ENCODE measurements at regions not wholly inside any gene's neighbourhood (a gene's known extent, or its start where the extent isn't known, plus 50 kb on each side); places are given as distances from the start of the nearest gene placed in this dataset.

DNA sequence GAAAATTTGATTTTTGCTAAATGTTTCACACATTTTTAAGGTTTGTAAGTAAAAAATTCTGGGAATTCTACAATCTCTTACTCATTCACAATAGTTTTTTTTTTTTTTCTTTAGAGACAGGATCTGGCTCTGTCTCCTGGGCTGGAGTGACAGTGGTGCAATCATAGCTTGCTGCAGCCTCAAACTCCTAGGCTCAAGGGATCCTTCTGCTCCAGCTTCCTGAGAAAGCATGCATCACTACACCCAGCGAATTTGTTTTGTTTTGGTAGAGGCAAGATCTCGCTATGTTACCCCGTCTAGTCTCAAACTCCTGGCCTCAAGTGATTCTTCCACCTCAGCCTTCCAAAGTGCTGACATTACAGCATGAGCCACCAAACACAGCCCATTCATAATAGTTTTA is 232.8 kb downstream of the GJA1 start:
- Histone ChIP-seq H3K9me3 (ENCODE audit: control insufficient read depth, insufficient read depth, low read length) (no peaks in the 10 kb centered on the region), H3K36me3 (ENCODE audit: control insufficient read depth, insufficient read depth, low read length) (no peaks in the 10 kb centered on the region), H3K27ac (ENCODE audit: low read length) (no peak overlapping the region), H3K4me1 (ENCODE audit: control insufficient read depth, insufficient read depth, low read length) (no peaks in the 10 kb centered on the region), H3K4me3 (ENCODE audit: low read length) (no peak overlapping the region), H3K27me3 (ENCODE audit: control insufficient read depth, insufficient read depth, low read length) (no peaks in the 10 kb centered on the region)
- intact Hi-C loops (cut with micrococcal nuclease), result no loop called here
- WGBS (ENCODE audit: insufficient coverage), result 89% methylated on average over 3 of the region's 3 CpGs
- Mint-ChIP-seq H3K9me3 (peaks cover 14 to 25% of the 10 kb centered on the region in 2 donors), H3K36me3 (no peaks in the 10 kb centered on the region), H3K27me3 (ENCODE audit: low read depth in 2 of 2) (no peaks in the 10 kb centered on the region), H3K27ac (no peak overlapping the region), H3K4me1 (no peaks in the 10 kb centered on the region), H3K4me3 (no peak overlapping the region)
- ATAC-seq, result no peak
- DNase-seq, result no peak
- TF ChIP-seq, protein P1, sequence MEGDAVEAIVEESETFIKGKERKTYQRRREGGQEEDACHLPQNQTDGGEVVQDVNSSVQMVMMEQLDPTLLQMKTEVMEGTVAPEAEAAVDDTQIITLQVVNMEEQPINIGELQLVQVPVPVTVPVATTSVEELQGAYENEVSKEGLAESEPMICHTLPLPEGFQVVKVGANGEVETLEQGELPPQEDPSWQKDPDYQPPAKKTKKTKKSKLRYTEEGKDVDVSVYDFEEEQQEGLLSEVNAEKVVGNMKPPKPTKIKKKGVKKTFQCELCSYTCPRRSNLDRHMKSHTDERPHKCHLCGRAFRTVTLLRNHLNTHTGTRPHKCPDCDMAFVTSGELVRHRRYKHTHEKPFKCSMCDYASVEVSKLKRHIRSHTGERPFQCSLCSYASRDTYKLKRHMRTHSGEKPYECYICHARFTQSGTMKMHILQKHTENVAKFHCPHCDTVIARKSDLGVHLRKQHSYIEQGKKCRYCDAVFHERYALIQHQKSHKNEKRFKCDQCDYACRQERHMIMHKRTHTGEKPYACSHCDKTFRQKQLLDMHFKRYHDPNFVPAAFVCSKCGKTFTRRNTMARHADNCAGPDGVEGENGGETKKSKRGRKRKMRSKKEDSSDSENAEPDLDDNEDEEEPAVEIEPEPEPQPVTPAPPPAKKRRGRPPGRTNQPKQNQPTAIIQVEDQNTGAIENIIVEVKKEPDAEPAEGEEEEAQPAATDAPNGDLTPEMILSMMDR (IDR thresholded peaks at IDR 0.05), result no peak

DNA sequence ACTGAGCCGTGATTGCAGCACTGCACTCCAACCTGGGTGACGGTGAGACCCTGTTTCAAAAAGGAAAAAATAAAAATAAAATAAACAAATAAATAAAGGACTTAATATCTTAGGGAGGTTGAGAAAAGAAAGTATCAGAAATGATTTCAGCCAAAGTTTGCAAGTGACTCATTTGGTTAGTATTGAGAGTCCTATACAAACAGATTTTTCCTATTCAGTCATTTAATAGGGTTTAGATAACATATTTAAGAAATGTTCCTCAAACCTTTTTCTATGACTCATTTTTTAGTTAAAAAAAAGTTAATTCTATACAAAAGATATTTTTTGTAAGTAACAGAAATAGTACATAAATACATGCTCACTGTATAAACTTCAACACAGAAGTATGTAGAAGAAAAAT is 235.1 kb downstream of the GJA1 start:
- intact Hi-C loops (cut with micrococcal nuclease), result no loop called here
- H3K36me3 Mint-ChIP-seq, result no peaks in the 10 kb centered on the region
- Histone ChIP-seq H3K9me3 (ENCODE audit: control insufficient read depth, insufficient read depth, low read length) (no peaks in the 10 kb centered on the region), H3K36me3 (ENCODE audit: control insufficient read depth, insufficient read depth, low read length) (no peaks in the 10 kb centered on the region), H3K4me1 (ENCODE audit: control insufficient read depth, insufficient read depth, low read length) (no peaks in the 10 kb centered on the region), H3K4me3 (ENCODE audit: low read length) (no peak overlapping the region), H3K27ac (ENCODE audit: low read length) (no peak overlapping the region), H3K27me3 (ENCODE audit: control insufficient read depth, insufficient read depth, low read length) (no peaks in the 10 kb centered on the region)
- no peak overlapping the region for H3K4me3 Mint-ChIP-seq
- 71% methylated on average over 1 of the region's 2 CpGs for WGBS (ENCODE audit: insufficient coverage)
- no peak overlapping the region for H3K27ac Mint-ChIP-seq
- DNase-seq (no peak), ATAC-seq (no peak)
- peaks cover 5 to 13% of the 10 kb centered on the region in 2 donors for H3K9me3 Mint-ChIP-seq
- H3K27me3 Mint-ChIP-seq (ENCODE audit: low read depth in 2 of 2), result no peaks in the 10 kb centered on the region
- TF ChIP-seq, protein P1 (IDR thresholded peaks at IDR 0.05), result no peak
- H3K4me1 Mint-ChIP-seq, result no peaks in the 10 kb centered on the region

DNA sequence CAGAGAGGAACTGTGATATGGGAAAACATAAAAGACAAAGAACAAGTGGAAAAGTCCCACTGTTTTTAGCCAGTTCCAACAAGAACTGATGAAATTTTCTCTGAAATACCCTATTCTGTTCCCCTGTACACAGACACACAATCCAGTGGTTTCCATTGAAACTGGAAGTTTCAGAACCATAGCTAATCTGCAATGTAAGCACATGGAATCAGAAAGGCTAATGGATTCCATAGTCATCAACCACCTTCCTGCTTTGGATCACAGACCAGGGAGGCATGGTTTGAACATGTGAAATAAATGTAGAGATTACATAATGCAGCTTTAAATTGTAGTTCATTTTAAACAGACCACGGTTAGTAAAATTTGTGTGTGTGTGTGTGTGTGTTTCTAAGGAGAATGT is 242.1 kb downstream of the GJA1 start:
- Mint-ChIP-seq H3K4me1 (no peaks in the 10 kb centered on the region), H3K9me3 (peaks cover 9 to 13% of the 10 kb centered on the region in 2 donors), H3K27ac (no peak overlapping the region), H3K27me3 (ENCODE audit: low read depth in 2 of 2) (no peaks in the 10 kb centered on the region), H3K4me3 (no peak overlapping the region), H3K36me3 (no peaks in the 10 kb centered on the region)
- H3K4me3 ChIP-seq (ENCODE audit: low read length), result no peak overlapping the region
- no peaks in the 10 kb centered on the region for H3K36me3 ChIP-seq (ENCODE audit: control insufficient read depth, insufficient read depth, low read length)
- no peak for ATAC-seq
- H3K9me3 ChIP-seq (ENCODE audit: control insufficient read depth, insufficient read depth, low read length), result no peaks in the 10 kb centered on the region
- no peak for DNase-seq
- 88% methylated on average over 1 of the region's 1 CpG for WGBS (ENCODE audit: insufficient coverage)
- intact Hi-C loops (cut with micrococcal nuclease), result no loop called here
- no peaks in the 10 kb centered on the region for H3K4me1 ChIP-seq (ENCODE audit: control insufficient read depth, insufficient read depth, low read length)
- H3K27ac ChIP-seq (ENCODE audit: low read length), result no peak overlapping the region
- TF ChIP-seq, protein P1 (IDR thresholded peaks at IDR 0.05), result no peak
- H3K27me3 ChIP-seq (ENCODE audit: control insufficient read depth, insufficient read depth, low read length), result no peaks in the 10 kb centered on the region

DNA sequence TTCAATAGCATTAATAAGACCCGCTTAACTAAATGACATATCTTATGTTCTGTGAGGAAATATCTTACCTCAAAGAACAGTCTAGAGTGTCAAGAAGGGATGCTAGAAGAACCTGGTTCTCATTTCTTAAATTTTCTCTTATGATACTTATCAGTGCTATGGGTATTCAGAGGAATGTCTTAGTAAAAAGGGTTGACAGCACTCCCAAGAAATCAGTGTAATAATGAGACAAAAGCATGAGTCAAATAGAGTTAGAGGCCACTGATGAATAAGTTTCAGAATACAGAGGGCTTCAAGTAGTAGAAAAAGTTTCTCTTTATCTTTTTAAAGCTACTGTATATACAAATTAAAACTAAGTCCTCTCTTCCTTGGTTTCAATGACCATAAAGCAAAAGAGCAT is 242.8 kb downstream of the GJA1 start:
- Histone ChIP-seq H3K36me3 (ENCODE audit: control insufficient read depth, insufficient read depth, low read length) (no peaks in the 10 kb centered on the region), H3K27me3 (ENCODE audit: control insufficient read depth, insufficient read depth, low read length) (no peaks in the 10 kb centered on the region), H3K27ac (ENCODE audit: low read length) (no peak overlapping the region), H3K4me3 (ENCODE audit: low read length) (no peak overlapping the region), H3K4me1 (ENCODE audit: control insufficient read depth, insufficient read depth, low read length) (no peaks in the 10 kb centered on the region), H3K9me3 (ENCODE audit: control insufficient read depth, insufficient read depth, low read length) (no peaks in the 10 kb centered on the region)
- peaks cover 9 to 13% of the 10 kb centered on the region in 2 donors for H3K9me3 Mint-ChIP-seq
- no peak overlapping the region for H3K4me3 Mint-ChIP-seq
- intact Hi-C loops (cut with micrococcal nuclease), result no loop called here
- no peaks in the 10 kb centered on the region for H3K36me3 Mint-ChIP-seq
- no CpG with 5 or more reads among the region's 1 CpG for WGBS (ENCODE audit: insufficient coverage)
- no peaks in the 10 kb centered on the region for H3K27me3 Mint-ChIP-seq (ENCODE audit: low read depth in 2 of 2)
- TF ChIP-seq, protein P1 (IDR thresholded peaks at IDR 0.05), result no peak
- no peaks in the 10 kb centered on the region for H3K4me1 Mint-ChIP-seq
- no peak for ATAC-seq
- DNase-seq, result no peak
- no peak overlapping the region for H3K27ac Mint-ChIP-seq
